Stimulated activated CD8-positive, alpha-beta memory T cell treated with anti-CD3 and anti-CD28 coated beads, Interleukin-15, amount 100 ng/mL, for 24 hours (primary cell): ENCODE measurements at regions not wholly inside any gene's neighbourhood (a gene's known extent, or its start where the extent isn't known, plus 50 kb on each side); places are given as distances from the start of the nearest gene placed in this dataset.

Source experiments
- DNase-seq: peaks from one replicate; pipeline ENCODE4 v3.0.0-alpha.2; 2020; ENCODE audit warnings: low read depth

DNA sequence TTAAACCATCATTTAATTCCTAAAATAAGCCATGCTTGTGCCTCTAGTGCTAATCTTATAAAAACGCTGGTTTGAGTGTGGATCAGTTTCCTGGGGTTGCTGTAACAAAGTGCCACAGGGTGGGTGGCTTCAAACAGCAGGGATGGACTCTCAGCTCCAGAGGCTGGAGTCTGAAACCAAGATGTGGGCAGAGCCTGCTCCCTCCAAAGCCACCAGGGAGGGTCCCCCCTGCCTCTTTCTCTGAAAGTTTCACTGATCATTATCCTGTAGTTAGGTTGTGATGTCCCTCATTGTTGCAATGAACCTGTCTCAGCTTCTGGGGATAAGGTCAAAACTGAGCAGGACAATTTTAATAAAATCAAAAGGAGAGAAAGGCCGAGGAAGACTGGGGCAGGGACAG is 251.9 kb upstream of the TCERG1L start:
- no peak for DNase-seq

DNA sequence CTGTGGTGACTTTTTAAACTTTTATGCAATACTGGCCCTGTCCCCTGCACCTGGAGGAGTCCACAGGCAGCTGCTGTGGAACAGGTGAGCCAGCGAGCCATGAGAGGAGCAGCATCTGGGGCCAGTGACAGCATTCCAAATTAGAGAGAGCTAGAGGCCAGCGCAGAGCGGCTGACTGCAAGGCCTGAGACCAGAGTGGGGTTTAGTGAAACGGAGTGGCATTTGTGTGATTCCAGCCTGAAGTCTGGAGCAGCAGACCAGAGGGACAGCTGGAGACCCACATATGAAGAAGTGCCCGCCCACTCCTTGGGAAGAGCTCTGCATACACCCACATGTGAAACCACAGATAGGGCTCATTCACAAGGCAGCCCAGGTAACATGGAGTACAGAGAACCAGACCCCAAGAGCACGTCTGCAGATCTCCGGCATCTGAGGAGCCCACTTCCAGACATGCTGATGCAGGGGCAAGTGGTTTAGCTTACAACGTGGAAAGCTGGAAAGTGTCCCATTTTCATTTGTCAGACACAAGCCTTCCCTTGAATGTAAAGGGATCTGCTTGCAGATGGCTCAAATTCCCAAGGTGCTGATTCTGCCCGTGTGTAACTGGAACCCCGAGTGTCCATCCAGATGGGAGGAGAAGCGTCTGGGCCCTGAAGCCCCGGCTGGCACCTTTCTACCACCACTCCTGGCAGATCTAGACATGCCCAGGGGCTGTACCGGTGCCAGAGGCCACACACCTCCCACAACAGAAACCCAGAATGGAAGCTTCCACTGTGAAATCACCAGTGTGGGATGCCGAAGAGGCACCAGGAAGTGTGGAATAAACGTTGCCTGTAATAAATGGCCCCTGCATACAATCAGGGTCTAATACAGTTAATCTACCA is 256.0 kb upstream of the TCERG1L start:
- no peak for DNase-seq

DNA sequence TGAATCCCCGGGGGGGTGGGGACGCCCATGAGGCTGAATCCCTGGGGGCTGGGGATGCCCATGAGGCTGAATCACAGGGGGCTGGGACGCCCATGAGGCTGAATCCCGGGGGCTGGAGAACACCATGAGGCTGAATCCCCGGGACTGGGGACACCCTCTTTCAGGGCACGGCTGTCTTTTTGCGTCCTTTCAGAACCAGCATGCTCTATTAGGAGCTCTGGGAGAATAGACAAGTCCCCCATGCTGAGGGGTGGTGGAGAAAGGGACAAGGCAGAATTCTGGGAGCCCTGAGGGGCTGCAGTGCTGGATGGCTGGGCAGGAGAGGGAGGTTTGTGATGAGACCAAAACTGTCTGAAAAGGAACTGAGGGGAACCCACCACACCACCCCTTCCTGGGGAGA is 257.3 kb upstream of the TCERG1L start:
- no peak for DNase-seq

DNA sequence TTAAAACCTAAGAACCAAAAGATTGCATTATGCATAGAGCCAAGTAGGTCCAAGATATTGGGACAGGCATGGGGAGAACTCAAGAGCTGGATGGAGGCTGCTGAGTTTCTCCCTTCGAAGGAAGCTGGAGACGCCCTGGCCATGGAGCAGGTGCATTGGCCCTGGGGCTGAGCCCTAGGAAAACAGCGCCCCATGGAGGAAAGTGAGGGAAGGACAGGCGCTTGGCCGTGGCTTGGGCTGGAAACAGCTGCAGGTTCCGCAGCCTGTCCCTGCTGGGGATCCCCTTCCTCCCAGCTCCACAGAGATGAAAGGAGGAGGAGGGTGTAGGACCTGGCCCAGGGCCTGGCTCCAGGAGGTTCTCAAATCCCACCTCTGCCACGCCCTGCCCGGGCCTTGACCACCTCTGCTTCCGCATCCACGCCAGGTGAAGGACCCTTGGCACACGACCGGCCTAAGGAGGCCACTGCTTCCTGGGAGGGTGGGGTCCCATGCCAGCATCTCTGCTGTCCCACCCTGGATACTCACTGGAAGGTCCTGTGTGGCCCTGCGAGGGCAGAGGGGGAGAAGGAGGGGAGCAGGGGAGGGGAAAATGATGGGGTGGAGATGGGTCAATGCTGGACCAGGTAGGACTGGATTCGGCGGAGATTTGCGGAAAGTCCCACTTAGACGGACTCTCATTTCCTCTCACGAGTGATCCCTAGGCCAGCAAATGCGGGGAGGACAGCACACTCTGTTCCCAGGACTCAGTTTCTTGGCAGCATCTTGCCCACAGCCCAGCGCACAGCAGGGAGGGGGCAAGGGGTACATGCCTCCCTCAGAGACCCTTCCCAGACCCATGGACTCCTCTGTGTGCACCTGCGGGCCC is 258.6 kb upstream of the TCERG1L start:
- DNase-seq, result no peak

DNA sequence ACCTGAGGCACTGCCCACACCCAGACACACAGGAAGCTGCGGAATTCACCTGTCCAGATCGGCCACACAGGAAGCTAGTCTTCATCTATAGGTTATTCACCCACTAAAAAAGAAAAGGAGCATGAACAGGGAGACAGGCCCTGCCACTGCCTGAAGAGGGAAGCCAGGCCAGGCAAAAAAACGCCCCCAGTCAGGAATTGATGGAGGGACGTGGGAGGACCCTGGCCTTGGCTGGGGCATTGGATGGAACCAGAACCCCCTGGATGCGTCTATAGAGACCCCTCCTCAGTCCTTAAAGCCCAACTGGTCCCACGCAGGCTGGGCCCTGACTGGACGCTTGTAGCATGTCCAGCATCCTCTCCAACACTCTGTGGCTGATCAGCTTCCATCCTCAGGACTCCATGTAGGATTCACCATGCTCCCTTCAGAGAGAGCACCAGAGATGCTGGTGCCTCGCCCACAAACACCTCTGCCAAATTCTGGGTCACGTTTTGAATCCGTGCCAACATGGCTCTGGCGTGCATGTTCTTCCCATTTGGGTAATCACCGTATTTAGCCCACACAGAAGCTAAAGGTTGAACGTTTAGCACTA is 259.3 kb upstream of the TCERG1L start:
- no peak for DNase-seq

DNA sequence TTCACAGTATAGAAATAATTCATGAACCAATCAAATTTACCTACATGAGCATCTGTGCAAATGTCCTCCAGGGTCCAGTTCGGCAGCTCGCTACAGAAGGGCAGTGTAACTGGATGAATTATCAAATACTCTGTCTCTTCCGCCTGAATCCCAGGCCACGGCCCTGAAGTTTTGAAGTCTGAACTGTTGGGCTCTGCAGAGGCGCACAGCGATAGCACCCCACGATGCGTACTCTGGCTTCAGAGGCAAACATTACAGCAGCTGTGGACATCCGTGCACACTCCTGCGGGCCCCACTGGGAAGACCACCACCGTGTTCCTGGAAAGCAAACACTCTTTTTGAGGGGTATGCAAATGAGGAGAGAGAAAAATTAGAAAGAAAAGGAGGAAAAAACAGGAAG is 259.8 kb upstream of the TCERG1L start:
- no peak for DNase-seq

DNA sequence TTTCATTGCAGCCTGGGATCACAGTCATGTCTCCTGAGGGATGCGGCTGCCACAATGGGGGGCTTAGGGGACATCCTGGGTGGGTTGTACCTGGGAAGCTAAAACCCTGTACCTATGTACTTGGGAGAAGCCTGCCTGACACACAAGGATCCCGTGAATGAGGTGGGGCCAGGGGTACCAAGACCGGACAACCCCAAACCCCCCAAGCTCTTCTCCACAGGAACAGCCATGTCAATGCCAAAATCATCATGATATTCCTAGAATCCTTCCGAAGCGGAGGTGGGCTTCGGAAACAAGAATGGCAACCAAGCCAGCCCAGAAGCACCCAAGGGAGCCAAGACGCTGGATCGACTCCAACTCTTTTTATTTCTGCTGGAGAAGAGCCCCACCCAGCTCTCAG is 260.3 kb upstream of the TCERG1L start:
- no peak for DNase-seq

DNA sequence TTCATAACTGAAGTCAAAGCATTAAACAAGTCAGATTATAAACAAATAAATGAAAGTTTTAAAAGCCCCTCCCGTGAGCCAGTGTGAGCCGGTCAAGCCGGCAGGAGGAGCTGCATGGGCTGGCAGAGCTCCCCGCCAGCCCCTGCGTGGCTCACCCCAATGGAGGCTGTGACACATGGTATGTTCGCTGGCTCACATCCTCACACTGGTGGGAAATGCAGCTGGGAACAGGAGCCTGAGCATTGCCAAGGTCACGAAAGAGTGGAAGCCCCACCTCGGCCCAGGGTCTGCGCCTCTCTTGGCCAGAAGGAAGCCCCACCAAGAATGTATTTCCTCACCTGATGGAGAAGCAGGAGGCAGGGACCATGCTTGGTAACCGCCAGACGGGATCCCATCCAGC is 261.7 kb upstream of the TCERG1L start:
- DNase-seq, result no peak

DNA sequence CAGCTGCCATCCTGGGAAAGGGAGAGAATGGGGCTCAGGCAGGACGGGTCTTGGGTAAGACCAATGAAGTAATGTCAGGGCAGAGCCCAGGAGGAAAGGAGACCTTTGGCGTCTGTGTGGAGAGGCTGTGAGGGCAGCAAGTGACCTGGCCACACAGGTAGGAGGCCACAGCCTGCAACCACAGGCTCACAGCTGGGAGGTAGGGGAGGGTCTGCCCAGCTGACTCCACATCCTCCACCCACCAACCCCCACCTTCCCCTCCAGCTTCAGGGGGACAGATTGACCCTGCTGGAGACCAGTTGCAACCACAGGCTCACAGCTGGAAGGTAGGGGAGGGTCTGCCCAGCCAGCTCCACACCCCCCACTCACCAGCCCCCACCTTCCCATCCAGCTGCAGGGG is 262.2 kb upstream of the TCERG1L start:
- DNase-seq, result no peak

DNA sequence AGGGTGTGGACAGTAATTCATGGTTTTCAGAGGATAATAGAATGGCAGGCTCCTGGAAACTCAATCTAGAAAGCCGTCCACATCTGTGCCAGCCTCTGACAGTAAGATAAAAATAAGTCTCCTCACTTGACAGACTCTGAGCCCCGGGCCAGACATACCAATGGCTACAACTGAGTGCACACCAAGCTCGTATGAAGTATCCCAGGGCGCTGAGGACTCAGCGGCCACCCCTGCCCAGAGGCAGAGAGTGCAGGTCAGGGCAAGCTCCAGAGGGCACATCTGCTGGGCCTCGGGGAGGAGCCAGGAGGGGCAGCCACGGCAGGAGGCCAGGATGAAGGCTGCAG is 262.8 kb upstream of the TCERG1L start:
- DNase-seq, result no peak

DNA sequence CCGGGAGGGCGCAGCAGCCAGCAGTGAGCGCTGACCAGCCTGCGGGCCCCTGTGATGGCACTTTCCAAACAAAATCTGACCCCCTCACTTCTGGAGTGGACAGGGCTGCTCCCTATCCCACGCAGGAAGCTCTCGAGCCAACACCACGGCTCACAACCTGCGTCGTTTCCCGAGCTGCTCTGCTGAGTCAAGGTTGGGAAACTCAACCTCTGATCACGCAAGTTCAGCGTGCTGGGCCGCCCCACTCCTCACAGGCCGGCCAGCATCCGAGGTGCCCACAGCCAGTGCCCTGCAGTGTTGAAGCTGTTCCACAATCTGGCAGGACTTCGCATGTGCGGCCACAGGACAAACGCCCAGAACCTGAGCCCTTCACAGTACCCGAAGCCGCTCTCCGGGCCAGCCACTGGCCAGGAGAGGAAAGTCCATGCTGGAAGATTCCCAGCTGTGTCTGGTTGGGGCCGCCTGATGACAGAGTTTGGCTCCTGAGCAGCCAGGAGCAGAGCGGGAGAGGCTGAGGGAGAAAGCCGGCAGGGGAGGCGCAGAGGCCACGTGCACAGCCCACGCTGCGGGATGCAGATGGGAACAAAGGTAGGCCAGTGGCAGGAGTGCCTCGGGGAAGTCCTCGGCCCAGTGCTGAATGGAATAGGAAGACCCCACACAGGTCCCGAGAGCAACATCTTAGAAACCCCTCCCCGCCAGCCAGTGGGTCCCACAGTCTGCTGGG is 263.3 kb upstream of the TCERG1L start:
- no peak for DNase-seq

DNA sequence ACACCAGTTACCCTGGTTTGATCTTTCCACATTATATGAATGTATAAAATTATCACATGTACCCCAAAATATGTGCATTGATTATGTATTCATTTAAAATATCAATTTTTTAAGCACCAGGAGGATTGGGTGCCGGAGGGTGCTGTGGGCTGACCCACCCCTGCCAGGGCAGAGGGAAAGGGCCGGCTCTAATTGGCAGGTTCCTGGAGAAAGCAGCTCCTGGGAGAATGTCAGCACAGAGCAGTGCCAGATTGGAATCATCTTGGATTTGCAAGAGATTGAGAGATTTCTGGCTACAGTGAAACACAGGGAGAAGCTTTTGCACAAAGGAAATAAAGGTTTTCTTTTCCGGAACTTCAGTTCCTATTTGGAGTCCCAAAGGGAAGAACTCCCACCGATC is 264.4 kb upstream of the TCERG1L start:
- no peak for DNase-seq

DNA sequence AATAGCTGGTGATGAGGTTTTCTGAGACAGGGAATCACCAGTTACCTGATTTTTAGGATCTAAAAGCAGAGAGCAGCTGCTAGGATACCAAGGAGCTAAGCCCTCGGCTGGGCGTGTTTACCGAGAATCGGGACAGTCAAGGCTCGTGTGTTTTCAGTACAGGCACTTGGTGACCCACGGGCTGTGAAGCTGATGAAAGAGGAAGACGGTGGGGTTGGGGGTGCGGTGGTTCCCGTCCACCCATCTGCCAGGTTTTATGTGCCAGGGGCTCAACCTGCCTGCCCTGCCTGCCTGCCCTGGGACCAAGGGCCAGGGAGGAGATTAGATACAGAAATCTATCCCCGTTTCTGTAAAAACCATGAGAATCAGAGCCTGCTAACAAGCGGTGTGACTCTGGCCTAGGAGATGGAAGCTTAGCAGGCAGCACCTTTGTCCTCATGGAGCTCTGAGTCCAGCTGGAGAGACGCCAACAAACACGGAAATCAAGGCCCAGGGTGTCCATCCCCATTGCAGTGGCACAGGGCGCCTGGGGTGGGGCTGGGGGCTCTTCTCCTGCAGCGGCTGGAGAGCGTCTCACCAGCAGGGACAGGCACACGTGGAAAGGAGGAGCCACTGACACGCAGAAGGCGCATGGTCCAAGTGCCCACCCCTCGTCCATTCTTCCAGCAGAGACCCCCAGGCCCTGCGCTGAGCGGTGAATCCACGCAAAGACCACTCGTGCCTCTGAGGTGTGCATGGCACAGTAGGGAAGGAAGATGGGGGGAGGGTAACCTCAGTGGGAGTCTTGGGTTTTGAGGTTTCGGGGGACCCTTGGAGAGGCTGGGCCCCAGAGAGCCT is 265.0 kb upstream of the TCERG1L start:
- no peak for DNase-seq

DNA sequence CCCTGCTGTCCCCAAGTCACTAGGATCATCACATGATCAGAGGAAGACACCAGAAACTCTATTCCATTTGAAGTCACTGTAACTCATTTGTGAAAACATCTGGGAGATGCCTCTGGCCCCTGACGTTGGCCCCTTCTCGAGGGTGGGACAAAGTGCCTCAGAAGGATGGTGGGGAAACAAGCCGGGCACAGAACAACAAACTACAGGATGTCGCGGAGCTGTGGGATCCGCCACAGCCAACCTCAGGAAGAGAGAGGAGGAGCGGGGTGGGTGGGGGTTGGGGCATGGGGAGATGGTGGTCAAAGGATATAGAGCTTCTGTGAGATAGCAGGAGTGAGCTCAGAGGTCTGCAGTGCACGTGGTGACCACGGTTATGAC is 265.6 kb upstream of the TCERG1L start:
- DNase-seq, result no peak

DNA sequence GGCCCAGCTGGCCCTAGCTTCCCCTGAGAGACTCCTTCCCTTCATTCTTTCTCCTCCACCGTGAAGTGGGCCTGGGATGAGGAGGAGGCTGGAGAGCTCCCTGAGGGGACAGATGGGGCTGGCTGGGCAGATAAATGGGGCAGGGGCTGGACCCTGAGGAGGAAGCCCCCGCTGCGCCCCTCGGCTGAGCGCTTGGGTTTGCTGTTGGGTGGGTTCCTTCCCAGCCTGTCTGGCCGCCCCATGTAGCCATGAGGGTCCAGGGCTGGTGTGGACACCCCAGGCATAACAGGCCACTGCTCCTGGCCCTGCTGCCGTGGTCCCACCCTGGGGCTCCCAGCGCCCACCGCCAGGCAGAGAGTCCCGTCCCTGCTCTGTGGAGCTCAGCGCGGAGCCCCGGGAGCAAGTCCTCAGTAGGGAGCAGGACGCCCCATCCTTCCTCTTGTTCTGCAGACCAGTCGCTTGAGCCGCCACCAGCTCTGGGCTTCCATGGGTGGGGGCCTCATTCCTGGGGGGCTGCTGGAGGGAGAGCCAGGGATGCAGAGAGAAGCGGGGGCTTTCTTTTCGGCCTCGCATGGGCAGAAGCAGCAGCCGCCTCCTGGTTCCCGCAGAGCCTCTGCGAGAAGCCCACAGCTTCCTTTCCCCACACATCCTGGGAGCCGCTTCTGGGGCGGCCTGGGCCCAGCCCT is 266.4 kb upstream of the TCERG1L start:
- no peak for DNase-seq

DNA sequence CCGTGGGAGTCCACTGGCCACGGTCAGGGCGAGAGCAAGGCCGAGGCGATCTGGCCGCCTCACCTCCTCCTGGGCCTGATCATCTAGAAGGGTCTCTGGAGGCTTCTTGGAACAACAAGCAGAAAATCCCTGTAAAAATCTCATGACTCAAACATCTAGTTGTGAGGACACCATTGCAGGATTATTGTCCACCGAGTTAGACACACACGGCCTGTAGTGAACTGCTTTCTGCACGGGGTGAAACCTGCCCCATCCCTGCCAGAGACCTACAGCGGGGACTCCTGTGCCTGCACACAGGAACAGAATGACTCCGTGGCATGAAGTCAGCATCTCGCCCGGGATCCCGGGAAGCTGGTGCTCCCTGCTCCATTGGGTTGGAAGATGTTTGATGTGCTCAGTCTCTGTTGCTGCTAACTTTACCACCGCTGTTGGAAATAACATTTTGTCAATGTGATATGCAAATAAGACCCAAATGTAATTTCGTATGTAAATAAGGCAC is 267.0 kb upstream of the TCERG1L start:
- no peak for DNase-seq

DNA sequence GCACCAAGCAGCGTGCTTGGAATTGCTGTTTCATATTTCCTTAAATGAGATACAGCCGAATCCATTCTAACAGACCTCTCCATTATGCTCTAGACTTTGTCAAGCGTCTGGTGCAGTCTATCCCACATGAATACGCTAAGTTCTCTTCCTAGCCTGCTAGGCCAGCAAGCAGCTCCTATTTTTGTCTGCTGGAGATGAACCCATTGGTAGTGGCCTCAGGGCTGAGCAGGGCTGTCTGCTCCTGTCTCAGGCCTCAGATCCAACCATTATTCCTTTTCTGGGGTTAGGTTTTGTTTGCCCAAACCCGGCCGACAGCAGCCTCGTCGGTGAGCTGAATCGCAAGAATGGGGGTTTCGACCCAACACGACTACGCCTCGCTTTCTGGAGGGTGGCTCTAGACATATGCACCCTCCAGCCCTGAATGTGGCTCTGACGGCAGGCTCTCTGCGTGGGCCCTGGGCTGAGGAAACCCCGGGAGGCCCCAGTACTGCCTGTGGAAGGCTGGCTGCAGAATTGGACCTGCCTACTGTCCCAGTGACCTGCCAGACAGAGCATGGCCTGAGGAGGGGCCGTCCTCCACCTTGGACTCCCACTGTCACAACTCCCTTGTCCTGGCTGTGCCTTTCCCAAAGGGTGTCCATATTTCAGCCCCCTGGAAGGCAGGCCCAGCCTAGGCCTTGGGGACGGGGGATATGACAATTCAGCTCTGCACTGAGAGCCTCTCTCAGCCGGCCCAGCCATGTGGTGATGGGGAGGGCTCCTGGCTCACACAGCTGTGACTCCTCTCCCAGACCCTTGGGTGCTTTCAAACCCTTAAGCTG is 267.9 kb upstream of the TCERG1L start:
- DNase-seq, result no peak

DNA sequence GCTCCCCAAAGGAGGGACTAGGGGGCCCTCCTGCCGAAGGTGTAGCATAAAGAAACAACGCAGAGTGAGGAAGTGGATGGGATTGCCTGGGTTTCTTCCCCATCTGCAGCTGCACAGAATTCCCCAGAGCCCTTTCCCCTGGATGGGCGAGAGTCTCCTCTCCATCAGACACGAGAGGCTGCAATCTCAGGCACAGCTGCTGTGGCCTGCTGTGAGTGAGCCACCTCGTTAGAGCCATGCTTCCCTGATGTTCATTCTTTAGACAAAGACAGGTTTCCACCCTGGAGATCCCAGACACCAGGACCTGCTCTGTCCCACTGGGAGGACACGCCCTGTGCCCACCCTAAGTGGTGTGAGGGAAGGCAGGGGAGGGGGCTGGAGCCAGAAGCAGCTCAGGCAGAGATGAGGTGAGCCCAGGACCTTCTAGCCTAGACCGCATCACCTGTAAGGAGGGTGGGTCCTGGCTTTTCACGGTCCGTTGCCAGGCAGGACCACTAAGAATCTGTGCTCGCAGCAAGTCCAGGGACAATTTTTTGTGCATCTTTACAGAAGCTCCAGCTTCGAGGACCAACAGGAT is 268.6 kb upstream of the TCERG1L start:
- no peak for DNase-seq

DNA sequence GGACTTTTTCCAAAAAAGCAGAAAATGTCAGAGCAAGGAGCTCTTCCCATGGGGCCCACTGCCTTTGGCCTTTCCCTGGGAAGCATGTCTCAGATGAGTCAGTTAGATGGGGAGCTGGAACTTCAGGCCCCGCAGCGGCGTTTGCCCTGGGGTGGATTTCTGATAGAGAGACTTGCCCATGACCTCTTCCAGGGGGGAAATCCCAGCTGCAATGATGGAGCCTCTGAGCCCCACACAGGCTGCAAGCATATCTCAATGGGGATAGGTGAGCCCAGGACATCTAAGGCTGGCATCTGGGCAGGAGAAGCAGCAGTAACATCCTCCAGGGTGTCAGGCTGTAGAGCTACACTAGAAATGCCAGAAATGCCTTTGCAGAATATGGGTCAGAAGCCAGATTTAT is 269.2 kb upstream of the TCERG1L start:
- DNase-seq, result no peak
